HG02870 (cell line): ENCODE measurements at regions not wholly inside any gene's neighbourhood (a gene's known extent, or its start where the extent isn't known, plus 50 kb on each side); places are given as distances from the start of the nearest gene placed in this dataset.
"Not testable (repeated sequence)": the region's sequence is repeated elsewhere in the genome, so short reads cannot be mapped to it uniquely, and the experiment has no call there.

Experiments
- ATAC-seq: cut with Tn5 transposase; IDR thresholded peaks from one replicate; pipeline ENCODE4 v1.9.1; 2021; ENCODE audit warnings: mild to moderate bottlenecking, moderate library complexity; ENCODE audit not compliant: unreplicated experiment

- ATAC-seq: no peak
Observed at GRCh38 chr5:171706736-171707441, 78.7 kb upstream of the SMIM23 start.

- ATAC-seq: no peak
Observed at GRCh38 chr5:171707442-171707792, 78.2 kb upstream of the SMIM23 start.

DNA sequence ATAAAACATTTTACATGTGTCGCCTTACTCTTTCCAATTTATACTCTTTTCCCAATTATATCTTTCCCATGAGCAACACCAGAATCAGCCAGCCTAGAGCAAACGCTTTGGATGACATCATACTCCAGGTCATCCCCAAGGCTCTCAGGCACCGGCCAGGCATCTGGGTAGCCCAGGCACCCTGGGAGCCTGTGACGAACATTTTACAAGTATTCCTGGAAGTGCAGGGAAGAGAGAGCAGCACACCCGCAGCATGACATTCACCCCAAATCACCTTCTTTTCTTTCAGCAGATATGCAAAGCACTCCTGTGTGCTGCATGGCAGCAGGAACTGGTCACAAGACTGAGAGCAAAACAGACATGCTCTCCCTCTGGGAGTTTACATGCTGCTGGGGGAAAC, 75.7 kb upstream of the SMIM23 start:
- no peak for ATAC-seq

DNA sequence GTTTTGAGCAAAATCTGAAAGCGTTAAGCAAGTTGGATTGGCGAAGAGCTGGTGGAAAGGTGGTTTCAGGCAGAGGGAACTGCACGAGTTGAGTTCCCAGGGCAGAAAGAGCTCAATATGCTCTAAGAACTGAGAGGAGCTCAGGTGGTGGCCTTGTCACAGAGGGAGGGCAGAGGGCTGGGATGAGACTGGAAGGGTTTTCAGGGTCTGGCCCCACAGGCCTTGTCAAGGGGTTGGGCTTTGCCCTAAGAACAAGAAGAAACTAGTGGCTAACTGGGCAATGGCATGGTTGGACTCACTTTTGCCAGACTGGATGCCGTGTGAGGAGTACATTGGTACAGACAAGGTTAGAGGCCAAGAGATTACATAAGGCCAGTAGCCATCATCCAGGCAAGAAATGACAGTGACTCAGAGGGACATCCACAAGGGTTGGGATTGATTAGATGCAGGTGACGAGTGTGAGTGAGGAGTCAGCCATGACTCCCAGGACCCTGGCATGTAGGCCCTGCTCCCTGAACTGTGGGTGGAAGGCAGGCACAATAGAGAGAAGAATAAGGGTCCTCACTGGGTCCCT, 75.1 kb upstream of the SMIM23 start:
- no peak for ATAC-seq

DNA sequence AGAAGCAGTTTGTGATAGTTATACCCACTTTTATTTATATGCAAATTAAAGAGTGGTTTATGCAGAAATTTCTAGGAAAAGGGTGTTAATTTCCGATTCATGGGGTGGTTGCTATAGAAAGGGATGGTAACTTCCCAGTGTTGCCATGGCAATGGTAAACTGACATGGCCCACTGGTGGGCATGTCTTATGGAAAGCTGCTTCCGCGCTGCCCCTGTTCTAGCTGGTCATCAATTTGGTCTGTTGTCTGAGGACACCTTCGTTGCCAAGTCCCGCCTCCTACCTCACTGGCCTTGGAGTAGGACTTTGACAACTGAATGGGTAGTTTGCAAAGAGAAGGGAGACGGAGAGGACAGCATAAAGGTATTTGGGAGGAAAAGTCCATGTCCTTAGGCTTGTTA, 74.0 kb upstream of the SMIM23 start:
- no peak for ATAC-seq

DNA sequence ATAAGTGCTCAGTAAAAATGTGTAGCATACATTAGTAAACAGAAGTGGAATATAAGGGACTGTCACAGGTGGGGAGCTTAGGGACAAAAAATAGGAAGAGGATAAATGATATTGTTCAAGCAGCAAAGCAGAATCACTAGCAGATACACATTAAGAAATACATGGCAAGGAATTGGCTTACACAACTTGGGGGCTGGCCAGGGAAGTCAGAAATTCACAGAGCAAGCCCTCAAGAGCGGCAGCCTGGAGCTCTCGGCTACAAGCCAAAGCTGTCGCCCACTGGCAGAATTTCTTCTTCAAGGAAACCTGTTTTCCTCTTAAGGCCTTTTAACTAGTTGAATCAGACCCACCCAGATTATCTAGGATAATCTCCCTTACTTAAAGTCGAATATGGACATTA, 73.0 kb upstream of the SMIM23 start:
- ATAC-seq: no peak

DNA sequence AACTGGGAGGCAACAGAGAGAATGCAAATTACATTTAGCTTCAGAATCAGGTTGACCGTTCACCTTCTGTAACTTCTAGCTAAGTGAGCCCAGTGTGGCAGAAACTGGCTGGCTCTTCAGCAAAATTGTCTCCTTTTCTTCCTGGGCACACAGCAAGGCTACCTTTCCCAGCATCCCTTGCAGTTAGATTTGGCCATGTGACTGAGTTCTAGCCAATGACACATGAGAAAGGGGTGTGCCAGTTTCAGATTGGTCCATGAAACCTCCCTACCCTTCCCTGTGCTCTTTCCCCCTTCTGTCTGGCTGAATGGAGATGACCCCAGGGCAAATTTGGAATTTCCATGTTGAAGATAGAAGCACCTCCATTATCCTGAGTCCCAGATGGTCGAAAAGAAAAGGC, 72.5 kb upstream of the SMIM23 start:
- ATAC-seq: no peak

- ATAC-seq: no peak
Observed at GRCh38 chr5:171714261-171714660, 71.4 kb upstream of the SMIM23 start.

DNA sequence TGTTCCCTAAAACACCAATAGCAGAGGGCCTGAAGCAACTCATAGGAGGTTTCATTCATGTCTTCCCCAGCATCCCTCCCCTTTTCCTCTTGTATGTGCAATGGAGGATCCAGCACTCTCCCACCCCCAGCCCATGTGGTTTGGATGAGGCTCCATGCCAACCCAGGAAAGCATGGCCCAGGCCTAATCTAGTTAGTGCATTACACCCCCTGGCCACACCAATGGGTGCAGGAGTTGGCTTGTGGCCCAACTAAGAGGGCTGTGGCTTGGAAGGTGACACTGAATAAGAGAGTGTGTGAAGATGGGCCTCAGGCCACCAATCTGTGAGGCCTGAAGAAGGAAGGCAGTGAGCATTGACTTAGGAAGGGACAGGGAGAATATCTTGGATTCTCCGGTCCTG, 70.8 kb upstream of the SMIM23 start:
- ATAC-seq: no peak

DNA sequence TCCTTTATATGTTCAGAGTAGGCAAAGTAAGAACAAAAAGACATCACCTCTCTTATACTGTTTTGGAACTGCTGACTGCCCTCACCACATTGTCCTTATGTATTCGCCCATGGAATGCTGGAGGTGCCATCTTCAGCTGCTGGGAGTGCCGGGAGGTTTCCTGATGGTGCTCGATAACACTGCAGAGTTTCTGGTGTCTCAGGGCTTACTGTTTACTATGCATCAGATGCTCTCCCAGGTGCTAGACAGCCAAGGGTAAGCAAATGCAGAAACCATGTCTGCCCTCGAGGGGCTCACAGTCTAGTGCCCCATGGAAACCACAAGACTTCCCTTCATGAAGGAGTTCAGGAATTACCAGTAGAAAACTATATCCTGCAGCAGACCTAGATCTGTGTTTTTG, 70.1 kb upstream of the SMIM23 start:
- ATAC-seq: no peak

DNA sequence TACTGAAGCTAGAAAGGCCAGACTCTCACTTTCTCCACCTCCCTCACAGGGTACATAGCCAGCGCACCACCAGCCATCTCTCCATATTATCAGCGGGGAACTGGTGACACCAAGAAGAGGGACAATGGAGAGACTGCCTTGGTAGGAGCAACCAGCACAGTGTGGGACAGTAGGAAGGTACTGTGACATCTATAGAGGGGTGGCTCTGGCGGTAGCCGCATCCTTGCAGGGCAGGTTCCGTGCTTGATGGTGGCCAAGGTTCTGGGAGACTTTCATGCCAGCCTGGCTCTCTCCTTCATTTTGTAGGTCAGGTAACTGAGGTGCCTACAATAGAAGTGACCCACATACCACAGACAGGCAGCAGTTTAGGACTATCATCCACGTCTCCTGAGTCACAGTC, 65.5 kb upstream of the SMIM23 start:
- ATAC-seq: no peak

DNA sequence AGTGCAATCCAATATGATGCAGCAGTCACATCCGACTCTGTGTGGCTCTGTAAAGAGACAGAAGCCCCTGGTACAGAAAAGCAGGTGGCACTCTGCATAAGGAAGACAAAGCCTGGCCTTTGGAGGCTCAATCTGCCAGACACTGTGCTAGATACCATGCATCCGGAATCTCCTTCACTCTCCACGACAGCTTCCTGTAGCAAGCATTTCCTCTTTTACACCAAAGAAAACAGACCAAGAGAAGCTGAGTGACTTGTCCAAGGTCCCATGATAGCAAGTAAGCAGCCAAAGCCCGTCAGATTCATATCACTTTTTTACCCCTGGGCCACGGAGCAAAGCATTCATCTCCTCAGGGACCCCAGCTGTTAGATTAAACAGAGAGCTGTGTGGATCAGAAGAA, 64.2 kb upstream of the SMIM23 start:
- no peak for ATAC-seq

DNA sequence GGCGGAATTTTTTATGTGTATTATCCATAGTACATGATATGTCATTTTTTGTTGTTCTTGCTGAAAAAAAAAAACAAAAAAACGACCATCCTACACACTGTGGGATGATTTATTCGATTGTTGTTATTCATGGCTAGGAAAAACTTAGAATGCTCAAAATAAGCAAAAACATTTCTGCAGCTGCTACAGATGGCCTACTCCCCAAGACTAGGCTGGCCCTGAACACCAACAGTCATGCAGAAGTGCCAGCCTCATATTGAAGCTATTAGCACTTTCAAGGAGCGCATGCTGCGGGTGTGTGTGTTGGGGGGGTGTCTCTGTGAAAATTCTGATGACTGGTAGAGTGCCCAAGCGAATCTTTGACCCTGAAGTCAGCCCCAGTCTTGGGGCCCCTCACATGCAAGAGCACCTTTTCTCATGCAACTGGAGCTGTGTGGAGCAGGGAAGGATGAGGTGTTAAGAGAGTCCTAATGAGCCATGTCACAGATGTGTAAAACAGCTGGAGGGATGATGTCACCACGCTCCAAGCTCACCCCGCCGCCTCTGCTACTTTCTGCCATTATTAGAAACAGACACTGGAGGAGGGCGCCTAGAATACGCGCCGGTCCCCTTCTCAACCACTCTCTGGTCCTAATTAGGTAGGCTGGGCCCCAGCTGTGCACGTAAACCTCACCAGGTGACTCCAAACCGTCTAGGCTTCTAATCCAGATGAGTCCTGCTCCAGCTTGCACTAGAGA, 61.0 kb upstream of the SMIM23 start:
- no peak for ATAC-seq

DNA sequence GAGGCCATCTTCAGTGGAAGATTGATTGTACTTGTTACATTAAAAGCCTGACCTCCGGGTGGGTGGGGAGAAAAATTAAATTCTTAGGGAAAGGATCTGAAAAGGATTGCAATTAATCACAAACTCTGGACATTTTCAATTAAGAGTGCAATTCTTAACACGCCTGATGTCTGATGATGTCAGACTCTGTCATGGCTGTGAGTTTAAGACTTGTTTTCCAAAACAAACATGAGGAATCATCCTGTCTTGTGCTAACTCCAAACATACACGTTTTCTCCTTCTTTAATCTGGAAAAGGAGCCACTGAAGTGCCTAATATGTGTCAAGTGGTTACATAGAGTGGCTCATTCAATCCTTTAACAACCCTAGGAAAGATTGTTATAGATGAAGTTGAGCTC, 60.4 kb upstream of the SMIM23 start:
- no peak for ATAC-seq

GRCh38 chr5:171726819-171727218, 58.8 kb upstream of the SMIM23 start:
- not testable (repeated sequence) for ATAC-seq

GRCh38 chr5:171728686-171729085, 56.9 kb upstream of the SMIM23 start:
- no peak for ATAC-seq
